ENCODE measurements at regions not wholly inside any gene's neighbourhood (a gene's known extent, or its start where the extent isn't known, plus 50 kb on each side); places are given as distances from the start of the nearest gene placed in this dataset.

DNA sequence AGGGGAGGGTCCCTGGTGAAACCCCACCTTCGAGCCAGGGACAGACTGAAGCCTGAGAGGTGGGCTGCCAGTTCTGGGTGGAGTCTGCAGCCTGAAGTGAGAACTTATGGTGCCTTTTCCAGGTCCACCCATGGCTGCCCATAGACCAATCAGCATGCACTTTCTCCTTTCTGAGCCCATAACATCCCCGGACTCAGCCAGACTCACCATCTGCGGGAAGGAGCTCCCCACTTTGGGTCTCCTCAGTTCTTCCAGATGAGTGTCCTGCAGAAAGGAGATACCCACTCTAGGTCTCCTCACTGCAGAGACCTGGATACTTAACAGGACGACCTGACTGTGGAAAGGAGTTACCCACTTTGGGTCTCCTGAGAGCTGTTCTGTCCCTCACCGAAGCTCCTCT lies 1673.4 kb upstream of the TMEFF2 start:
- H3K4me1 ChIP-seq = no peaks in the 10 kb centered on the region
- ChIA-PET POLR2A (no interaction called here), CTCF (no interaction called here)
- no peak for DNase-seq
- H3K36me3 ChIP-seq (ENCODE audit: control insufficient read depth, insufficient read depth, low read length) = no peaks in the 10 kb centered on the region
- Mint-ChIP-seq H3K9me3 (ENCODE audit: unreplicated experiment) (no peaks in the 10 kb centered on the region), H3K4me3 (ENCODE audit: unreplicated experiment) (no peak overlapping the region), H3K27ac (ENCODE audit: unreplicated experiment) (no peak overlapping the region), H3K4me1 (ENCODE audit: low read depth, unreplicated experiment) (no peaks in the 10 kb centered on the region), H3K27me3 (ENCODE audit: insufficient read depth, unreplicated experiment) (no peaks in the 10 kb centered on the region), H3K36me3 (ENCODE audit: insufficient read depth, unreplicated experiment) (no peaks in the 10 kb centered on the region)
- H3K4me3 ChIP-seq (ENCODE audit: low read depth, low read length) = no peak overlapping the region
- H3K27me3 ChIP-seq (replicated peaks; ENCODE audit: control insufficient read depth, insufficient read depth, low read length) = no peaks in the 10 kb centered on the region
- BruUV-seq (replicated peaks) = no TSS peak
- intact Hi-C loops (cut with micrococcal nuclease; ENCODE audit: unreplicated experiment) = no loop called here
- TF ChIP-seq, protein P1, sequence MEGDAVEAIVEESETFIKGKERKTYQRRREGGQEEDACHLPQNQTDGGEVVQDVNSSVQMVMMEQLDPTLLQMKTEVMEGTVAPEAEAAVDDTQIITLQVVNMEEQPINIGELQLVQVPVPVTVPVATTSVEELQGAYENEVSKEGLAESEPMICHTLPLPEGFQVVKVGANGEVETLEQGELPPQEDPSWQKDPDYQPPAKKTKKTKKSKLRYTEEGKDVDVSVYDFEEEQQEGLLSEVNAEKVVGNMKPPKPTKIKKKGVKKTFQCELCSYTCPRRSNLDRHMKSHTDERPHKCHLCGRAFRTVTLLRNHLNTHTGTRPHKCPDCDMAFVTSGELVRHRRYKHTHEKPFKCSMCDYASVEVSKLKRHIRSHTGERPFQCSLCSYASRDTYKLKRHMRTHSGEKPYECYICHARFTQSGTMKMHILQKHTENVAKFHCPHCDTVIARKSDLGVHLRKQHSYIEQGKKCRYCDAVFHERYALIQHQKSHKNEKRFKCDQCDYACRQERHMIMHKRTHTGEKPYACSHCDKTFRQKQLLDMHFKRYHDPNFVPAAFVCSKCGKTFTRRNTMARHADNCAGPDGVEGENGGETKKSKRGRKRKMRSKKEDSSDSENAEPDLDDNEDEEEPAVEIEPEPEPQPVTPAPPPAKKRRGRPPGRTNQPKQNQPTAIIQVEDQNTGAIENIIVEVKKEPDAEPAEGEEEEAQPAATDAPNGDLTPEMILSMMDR (IDR thresholded peaks at IDR 0.05; ENCODE audit: insufficient read depth in 1 of 2, low read depth in 1 of 2, low read length in 1 of 2, severe bottlenecking in 1 of 2, unreplicated experiment in 1 of 2) = no peak
- no peaks in the 10 kb centered on the region for H3K9me3 ChIP-seq

DNA sequence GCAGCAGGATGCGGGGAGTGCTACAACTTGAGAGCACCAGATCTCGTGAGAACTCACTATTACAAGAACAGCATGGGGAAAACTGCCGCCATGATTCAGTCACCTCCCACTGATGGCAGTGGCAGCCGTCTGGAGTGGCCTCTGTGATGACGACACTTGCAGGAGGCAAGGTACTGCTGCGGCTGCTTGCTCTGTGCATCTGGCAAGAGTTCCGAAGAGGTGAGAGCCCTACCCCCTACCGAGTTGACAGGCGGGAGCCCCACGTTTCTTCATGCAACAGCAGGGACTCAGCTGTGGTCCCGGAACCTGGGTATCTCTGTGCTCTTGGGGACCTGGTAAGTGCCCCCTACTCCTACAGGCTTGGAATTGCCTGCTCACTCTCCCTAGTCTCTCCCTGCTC lies 1672.7 kb upstream of the TMEFF2 start:
- Histone ChIP-seq H3K27me3 (replicated peaks; ENCODE audit: control insufficient read depth, insufficient read depth, low read length) (no peaks in the 10 kb centered on the region), H3K4me1 (no peaks in the 10 kb centered on the region), H3K36me3 (ENCODE audit: control insufficient read depth, insufficient read depth, low read length) (no peaks in the 10 kb centered on the region), H3K9me3 (no peaks in the 10 kb centered on the region), H3K4me3 (ENCODE audit: low read depth, low read length) (no peak overlapping the region)
- no TSS peak for BruUV-seq (replicated peaks)
- Mint-ChIP-seq H3K9me3 (ENCODE audit: unreplicated experiment) (no peaks in the 10 kb centered on the region), H3K4me1 (ENCODE audit: low read depth, unreplicated experiment) (no peaks in the 10 kb centered on the region), H3K27me3 (ENCODE audit: insufficient read depth, unreplicated experiment) (no peaks in the 10 kb centered on the region), H3K36me3 (ENCODE audit: insufficient read depth, unreplicated experiment) (no peaks in the 10 kb centered on the region), H3K4me3 (ENCODE audit: unreplicated experiment) (no peak overlapping the region), H3K27ac (ENCODE audit: unreplicated experiment) (no peak overlapping the region)
- TF ChIP-seq, protein P1 (IDR thresholded peaks at IDR 0.05; ENCODE audit: insufficient read depth in 1 of 2, low read depth in 1 of 2, low read length in 1 of 2, severe bottlenecking in 1 of 2, unreplicated experiment in 1 of 2) = no peak
- ChIA-PET CTCF (no interaction called here), POLR2A (no interaction called here)
- intact Hi-C loops (cut with micrococcal nuclease; ENCODE audit: unreplicated experiment) = no loop called here
- DNase-seq = no peak

DNA sequence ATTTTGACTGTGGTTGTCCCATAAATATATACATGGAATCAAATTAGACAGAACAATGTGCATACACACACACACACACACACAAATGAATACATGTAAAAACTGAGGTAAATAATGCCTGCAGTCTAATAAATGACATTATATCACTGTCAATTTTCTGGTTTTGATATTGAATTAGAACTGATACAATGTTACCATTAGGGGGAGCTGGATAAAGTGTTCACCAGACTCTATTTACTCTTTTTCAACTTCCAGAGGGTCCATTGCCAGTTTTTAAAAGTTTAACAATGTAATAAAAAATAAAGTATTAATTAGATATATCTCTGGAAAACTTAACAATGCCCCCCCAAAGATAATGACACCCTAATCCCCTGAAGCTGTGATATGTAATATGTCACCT lies 1666.8 kb upstream of the TMEFF2 start:
- H3K9me3 ChIP-seq = no peaks in the 10 kb centered on the region
- BruUV-seq (replicated peaks) = no TSS peak
- H3K36me3 Mint-ChIP-seq (ENCODE audit: insufficient read depth, unreplicated experiment) = no peaks in the 10 kb centered on the region
- H3K4me1 ChIP-seq = no peaks in the 10 kb centered on the region
- TF ChIP-seq, protein P1 (IDR thresholded peaks at IDR 0.05; ENCODE audit: insufficient read depth in 1 of 2, low read depth in 1 of 2, low read length in 1 of 2, severe bottlenecking in 1 of 2, unreplicated experiment in 1 of 2) = no peak
- no peak for DNase-seq
- intact Hi-C loops (cut with micrococcal nuclease; ENCODE audit: unreplicated experiment) = no loop called here
- no peaks in the 10 kb centered on the region for H3K36me3 ChIP-seq (ENCODE audit: control insufficient read depth, insufficient read depth, low read length)
- CTCF ChIA-PET = no interaction called here
- no peak overlapping the region for H3K27ac Mint-ChIP-seq (ENCODE audit: unreplicated experiment)
- no peaks in the 10 kb centered on the region for H3K9me3 Mint-ChIP-seq (ENCODE audit: unreplicated experiment)
- no peak overlapping the region for H3K4me3 Mint-ChIP-seq (ENCODE audit: unreplicated experiment)
- H3K27me3 Mint-ChIP-seq (ENCODE audit: insufficient read depth, unreplicated experiment) = no peaks in the 10 kb centered on the region
- POLR2A ChIA-PET = no interaction called here
- H3K27me3 ChIP-seq (replicated peaks; ENCODE audit: control insufficient read depth, insufficient read depth, low read length) = no peaks in the 10 kb centered on the region
- no peak overlapping the region for H3K4me3 ChIP-seq (ENCODE audit: low read depth, low read length)
- H3K4me1 Mint-ChIP-seq (ENCODE audit: low read depth, unreplicated experiment) = no peaks in the 10 kb centered on the region
